Osteoblast (primary cell): ENCODE measurements at regions not wholly inside any gene's neighbourhood (a gene's known extent, or its start where the extent isn't known, plus 50 kb on each side); places are given as distances from the start of the nearest gene placed in this dataset.

Experiments used
- DNase-seq: peaks from one replicate; pipeline ENCODE4 v3.0.0; 2011; ENCODE audit warnings: low spot score, mixed read lengths; ENCODE audit not compliant: insufficient read length; ENCODE audit errors: missing footprints
- H2AFZ ChIP-seq: 2 replicates; pipeline ENCODE4 v1.6.0; 2011; ENCODE audit warnings: mild to moderate bottlenecking, low read length
- H3K27ac ChIP-seq: 2 replicates; pipeline ENCODE4 v1.5.1; 2011; ENCODE audit warnings: mild to moderate bottlenecking, low read depth, low read length, moderate library complexity
- H3K27me3 ChIP-seq: 2 replicates; pipeline ENCODE4 v1.6.0; 2012; ENCODE audit warnings: mild to moderate bottlenecking, control low read depth, inconsistent platforms, low read length, moderate library complexity; ENCODE audit not compliant: insufficient read depth
- H3K36me3 ChIP-seq: 2 replicates; pipeline ENCODE4 v1.5.1; 2011; ENCODE audit warnings: mild to moderate bottlenecking, low read length, control low read depth, moderate library complexity; ENCODE audit not compliant: insufficient read depth
- H3K4me1 ChIP-seq: 2 replicates; pipeline ENCODE4 v1.5.1; 2011; ENCODE audit warnings: mild to moderate bottlenecking, low read length, control low read depth, moderate library complexity; ENCODE audit not compliant: insufficient read depth
- H3K4me2 ChIP-seq: 2 replicates; pipeline ENCODE4 v1.6.0; 2011; ENCODE audit warnings: mild to moderate bottlenecking, low read length; ENCODE audit not compliant: insufficient read depth
- H3K4me3 ChIP-seq: fragments of 200-600 bp; sonication (generic); 3 replicates; pipeline ENCODE4 v1.5.1; 2012; ENCODE audit warnings: mild to moderate bottlenecking, low read length, inconsistent platforms; ENCODE audit not compliant: insufficient read depth
- H3K79me2 ChIP-seq: 2 replicates; pipeline ENCODE4 v1.6.0; 2012; ENCODE audit warnings: mild to moderate bottlenecking, low read length, control low read depth, inconsistent platforms; ENCODE audit not compliant: insufficient read depth
- H3K9me3 ChIP-seq: 2 replicates; pipeline ENCODE4 v1.5.1; 2011; ENCODE audit warnings: low read depth, low read length, control low read depth
- H4K20me1 ChIP-seq: 2 replicates; pipeline ENCODE4 v1.6.0; 2012; ENCODE audit warnings: mild to moderate bottlenecking, low read length, control low read depth; ENCODE audit not compliant: insufficient read depth
- TF ChIP-seq, protein P1 (sequence below): IDR thresholded peaks from 2 replicates; pipeline ENCODE4 v1.5.1; 2011; ENCODE audit warnings: mild to moderate bottlenecking, low read depth, low read length, moderate library complexity; ENCODE audit errors: extremely low read depth

DNA sequence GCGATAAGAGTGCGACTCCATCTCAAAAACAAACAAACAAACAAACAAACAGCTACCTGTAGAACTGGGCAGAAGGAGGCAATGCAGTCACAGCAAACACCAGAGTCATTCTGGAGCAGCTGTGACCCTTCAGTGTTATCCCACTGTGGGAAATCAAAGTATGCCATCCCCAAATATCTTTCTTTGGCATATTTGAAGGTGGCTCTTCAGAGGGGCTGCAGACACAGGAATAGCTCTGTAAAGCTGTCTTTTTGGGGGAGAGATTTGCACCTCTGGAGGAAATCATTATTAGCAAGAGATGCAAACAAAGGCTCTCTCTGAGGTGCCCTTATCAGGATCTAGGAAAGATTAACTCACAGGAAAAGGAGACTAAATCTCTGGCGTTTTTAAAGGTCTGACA is 98.5 kb upstream of the XPO1 start:
- H4K20me1 ChIP-seq = no peaks in the 10 kb centered on the region
- H3K27me3 ChIP-seq = no peaks in the 10 kb centered on the region
- H3K4me3 ChIP-seq = no peak overlapping the region
- H3K4me2 ChIP-seq = no peak overlapping the region
- H3K4me1 ChIP-seq = peaks cover 17% of the 10 kb centered on the region
- no peaks in the 10 kb centered on the region for H3K79me2 ChIP-seq
- TF ChIP-seq, protein P1, sequence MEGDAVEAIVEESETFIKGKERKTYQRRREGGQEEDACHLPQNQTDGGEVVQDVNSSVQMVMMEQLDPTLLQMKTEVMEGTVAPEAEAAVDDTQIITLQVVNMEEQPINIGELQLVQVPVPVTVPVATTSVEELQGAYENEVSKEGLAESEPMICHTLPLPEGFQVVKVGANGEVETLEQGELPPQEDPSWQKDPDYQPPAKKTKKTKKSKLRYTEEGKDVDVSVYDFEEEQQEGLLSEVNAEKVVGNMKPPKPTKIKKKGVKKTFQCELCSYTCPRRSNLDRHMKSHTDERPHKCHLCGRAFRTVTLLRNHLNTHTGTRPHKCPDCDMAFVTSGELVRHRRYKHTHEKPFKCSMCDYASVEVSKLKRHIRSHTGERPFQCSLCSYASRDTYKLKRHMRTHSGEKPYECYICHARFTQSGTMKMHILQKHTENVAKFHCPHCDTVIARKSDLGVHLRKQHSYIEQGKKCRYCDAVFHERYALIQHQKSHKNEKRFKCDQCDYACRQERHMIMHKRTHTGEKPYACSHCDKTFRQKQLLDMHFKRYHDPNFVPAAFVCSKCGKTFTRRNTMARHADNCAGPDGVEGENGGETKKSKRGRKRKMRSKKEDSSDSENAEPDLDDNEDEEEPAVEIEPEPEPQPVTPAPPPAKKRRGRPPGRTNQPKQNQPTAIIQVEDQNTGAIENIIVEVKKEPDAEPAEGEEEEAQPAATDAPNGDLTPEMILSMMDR = no peak
- H2AFZ ChIP-seq = no peak overlapping the region
- H3K27ac ChIP-seq = no peak overlapping the region
- H3K36me3 ChIP-seq = no peaks in the 10 kb centered on the region
- no peak for DNase-seq
- H3K9me3 ChIP-seq = no peaks in the 10 kb centered on the region

DNA sequence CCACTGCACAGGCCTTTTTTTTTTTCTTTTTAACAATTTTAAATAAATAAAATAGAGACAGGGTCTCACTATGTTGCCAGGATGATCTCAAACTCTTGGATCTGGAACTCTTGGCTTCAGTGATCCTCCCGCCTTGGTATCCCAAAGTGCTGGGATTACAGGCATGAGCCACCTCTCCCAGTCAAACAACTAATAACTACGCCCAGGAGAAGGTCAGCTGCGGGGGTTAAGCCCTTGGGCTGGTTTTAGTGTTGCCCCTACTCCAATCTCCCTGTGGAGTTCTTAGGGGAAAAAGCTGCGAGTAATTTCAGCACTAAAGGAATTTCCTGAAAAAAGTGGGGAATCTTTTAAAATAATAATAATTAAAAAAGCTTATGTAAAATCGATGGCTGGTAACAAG is 96.4 kb upstream of the XPO1 start:
- Histone ChIP-seq H3K4me2 (no peak overlapping the region), H3K9me3 (no peaks in the 10 kb centered on the region), H4K20me1 (no peaks in the 10 kb centered on the region), H3K36me3 (no peaks in the 10 kb centered on the region), H3K4me1 (peaks cover 12% of the 10 kb centered on the region), H3K27me3 (no peaks in the 10 kb centered on the region), H3K4me3 (no peak overlapping the region), H2AFZ (no peak overlapping the region), H3K79me2 (no peaks in the 10 kb centered on the region), H3K27ac (no peak overlapping the region)
- TF ChIP-seq, protein P1 = no peak
- no peak for DNase-seq

DNA sequence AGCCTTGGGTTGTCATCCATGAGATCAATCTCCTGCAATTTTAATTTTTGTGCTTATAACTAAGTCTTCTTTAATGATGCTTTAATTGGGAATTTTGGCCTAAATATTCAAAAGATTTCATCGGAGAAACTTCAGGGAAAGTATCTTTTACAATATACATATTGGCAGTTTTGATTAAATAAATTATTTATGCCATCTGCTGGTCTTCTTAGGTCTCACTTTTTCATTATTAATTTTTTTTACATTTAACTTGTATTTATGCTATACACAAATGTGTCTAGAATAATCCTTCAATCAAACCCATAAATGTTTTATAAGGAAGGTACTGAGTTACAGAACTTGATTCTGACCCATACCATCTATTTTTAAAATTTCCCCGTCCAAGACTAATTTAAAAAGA is 95.1 kb upstream of the XPO1 start:
- TF ChIP-seq, protein P1 = peak; percentile 13
- DNase-seq = no peak
- no peak overlapping the region for H2AFZ ChIP-seq
- peaks cover 8% of the 10 kb centered on the region for H3K4me1 ChIP-seq
- no peak overlapping the region for H3K4me3 ChIP-seq
- H3K27ac ChIP-seq = no peak overlapping the region
- H3K27me3 ChIP-seq = no peaks in the 10 kb centered on the region
- no peaks in the 10 kb centered on the region for H4K20me1 ChIP-seq
- no peaks in the 10 kb centered on the region for H3K79me2 ChIP-seq
- no peaks in the 10 kb centered on the region for H3K9me3 ChIP-seq
- H3K4me2 ChIP-seq = no peak overlapping the region
- no peaks in the 10 kb centered on the region for H3K36me3 ChIP-seq

DNA sequence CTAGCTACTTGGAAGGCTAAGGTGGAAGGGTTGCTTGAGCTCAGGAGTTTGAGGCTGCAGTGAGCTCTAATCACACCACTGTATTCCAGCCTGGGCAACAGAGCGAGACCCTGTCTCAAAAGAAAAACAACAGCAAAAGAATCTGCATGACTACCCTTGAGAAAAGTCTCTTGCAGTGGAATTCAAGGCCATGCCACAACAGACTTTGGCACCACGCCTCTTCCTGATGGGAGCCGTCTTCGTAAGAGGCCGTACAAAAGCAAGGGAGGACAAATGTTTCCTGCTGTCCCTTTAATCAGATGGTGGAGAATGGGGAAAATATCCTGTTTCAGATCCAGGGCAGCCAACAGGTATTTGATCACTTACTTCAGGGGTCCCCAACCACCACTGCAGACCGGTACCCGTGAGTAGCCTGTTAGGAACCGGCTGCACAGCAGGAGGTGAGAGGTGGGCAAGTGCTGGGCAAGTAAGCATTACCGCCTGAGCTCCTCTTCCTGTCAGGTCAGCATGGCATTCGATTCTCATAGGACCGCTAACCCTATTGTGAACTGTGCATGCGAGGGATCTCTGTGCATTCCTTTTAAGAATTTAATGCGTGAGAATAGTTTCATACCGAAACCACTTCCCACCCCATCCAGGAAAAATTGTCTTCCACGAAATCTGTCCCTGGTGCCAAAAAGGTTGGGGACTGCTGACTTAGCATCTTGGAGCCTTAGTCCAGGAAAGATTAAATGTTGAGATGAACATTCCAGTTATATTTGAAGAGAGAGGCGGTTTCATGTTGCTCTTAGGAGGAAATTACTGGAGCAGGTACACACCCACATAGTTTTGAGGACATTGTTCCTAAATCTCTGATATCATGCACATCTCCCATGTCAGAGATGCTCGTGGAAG is 94.4 kb upstream of the XPO1 start:
- no peaks in the 10 kb centered on the region for H4K20me1 ChIP-seq
- H3K27ac ChIP-seq = no peak overlapping the region
- no peak for DNase-seq
- H3K4me1 ChIP-seq = peaks cover 8% of the 10 kb centered on the region
- peak overlapping the region; percentile 25 for H2AFZ ChIP-seq
- H3K4me2 ChIP-seq = no peak overlapping the region
- no peaks in the 10 kb centered on the region for H3K9me3 ChIP-seq
- TF ChIP-seq, protein P1 = no peak
- no peaks in the 10 kb centered on the region for H3K36me3 ChIP-seq
- H3K79me2 ChIP-seq = no peaks in the 10 kb centered on the region
- H3K27me3 ChIP-seq = no peaks in the 10 kb centered on the region
- no peak overlapping the region for H3K4me3 ChIP-seq
